GM13976 (cell line): ENCODE measurements at regions not wholly inside any gene's neighbourhood (a gene's known extent, or its start where the extent isn't known, plus 50 kb on each side); places are given as distances from the start of the nearest gene placed in this dataset.

Source experiments
- DNase-seq: peaks from one replicate; pipeline ENCODE4 v3.0.0; 2012; ENCODE audit warnings: low spot score
- in situ Hi-C: fragments of 300-500 bp; cut with MboI; formaldehyde crosslinking; loops from one replicate; pipeline ENCODE4 v1.12.0; 2022; ENCODE audit warnings: low sequenced_read_pairs, mixed read lengths, inconsistent platforms; ENCODE audit not compliant: unreplicated experiment
- TF ChIP-seq, protein P1 (sequence below): IDR thresholded peaks from 2 replicates; pipeline ENCODE4 v1.5.1; 2012; ENCODE audit warnings: borderline replicate concordance, mild to moderate bottlenecking; ENCODE audit not compliant: insufficient read depth; ENCODE audit errors: extremely low read depth, missing control alignments, control extremely low read depth

- TF ChIP-seq, protein P1, sequence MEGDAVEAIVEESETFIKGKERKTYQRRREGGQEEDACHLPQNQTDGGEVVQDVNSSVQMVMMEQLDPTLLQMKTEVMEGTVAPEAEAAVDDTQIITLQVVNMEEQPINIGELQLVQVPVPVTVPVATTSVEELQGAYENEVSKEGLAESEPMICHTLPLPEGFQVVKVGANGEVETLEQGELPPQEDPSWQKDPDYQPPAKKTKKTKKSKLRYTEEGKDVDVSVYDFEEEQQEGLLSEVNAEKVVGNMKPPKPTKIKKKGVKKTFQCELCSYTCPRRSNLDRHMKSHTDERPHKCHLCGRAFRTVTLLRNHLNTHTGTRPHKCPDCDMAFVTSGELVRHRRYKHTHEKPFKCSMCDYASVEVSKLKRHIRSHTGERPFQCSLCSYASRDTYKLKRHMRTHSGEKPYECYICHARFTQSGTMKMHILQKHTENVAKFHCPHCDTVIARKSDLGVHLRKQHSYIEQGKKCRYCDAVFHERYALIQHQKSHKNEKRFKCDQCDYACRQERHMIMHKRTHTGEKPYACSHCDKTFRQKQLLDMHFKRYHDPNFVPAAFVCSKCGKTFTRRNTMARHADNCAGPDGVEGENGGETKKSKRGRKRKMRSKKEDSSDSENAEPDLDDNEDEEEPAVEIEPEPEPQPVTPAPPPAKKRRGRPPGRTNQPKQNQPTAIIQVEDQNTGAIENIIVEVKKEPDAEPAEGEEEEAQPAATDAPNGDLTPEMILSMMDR = no peak
- no peak for DNase-seq
- in situ Hi-C loops = no loop called here
Observed at GRCh38 chr10:123479640-123480039, 186.5 kb upstream of the GPR26 start.

DNA sequence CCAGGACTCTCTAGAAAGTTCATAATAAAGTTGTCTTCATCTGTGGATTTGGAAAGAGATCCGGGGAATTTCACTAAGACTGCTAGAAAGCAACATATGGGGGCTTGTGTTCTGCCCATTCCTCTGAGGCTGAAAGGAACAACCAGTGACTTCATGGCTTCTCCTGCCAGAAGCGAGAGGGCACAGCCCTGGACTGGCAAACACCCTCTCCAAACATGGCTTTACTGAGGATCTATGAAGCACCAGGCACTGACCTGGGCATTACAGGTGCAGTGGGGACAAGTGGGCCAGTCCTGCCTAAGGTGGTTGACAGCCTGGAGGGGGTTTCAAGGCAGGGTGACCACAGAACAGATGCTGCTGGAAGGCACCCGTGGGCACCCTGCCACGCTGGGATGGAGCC lies 185.8 kb upstream of the GPR26 start:
- in situ Hi-C loops = no loop called here
- no peak for DNase-seq
- TF ChIP-seq, protein P1 = no peak

GRCh38 chr10:123480845-123481244 lies 185.3 kb upstream of the GPR26 start:
- in situ Hi-C loops = no loop called here

DNA sequence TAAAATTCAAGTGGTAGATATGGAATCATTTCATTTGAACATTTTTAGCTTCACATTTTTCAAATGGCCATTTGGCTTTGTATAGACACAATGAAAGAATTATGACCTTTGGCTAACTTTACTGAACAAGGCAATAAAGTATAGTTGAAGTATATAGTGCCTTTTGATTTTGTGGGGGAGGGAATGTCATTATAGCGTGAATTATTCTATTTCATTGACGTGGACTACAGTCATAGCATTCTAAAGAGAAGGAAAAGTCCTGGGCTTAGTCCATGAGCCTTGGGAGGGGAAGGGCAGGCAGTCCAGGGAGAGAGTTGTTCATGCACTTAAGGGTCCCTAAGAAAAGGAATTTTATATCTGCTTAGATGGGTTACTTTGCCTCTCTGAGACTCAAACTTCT lies 181.4 kb upstream of the GPR26 start:
- in situ Hi-C loops = no loop called here
- no peak for DNase-seq
- TF ChIP-seq, protein P1 = no peak

More at GRCh38 chr10:123480845-123481244, 185.3 kb upstream of the GPR26 start:
- TF ChIP-seq, protein P1 = no peak
- DNase-seq = no peak

DNA sequence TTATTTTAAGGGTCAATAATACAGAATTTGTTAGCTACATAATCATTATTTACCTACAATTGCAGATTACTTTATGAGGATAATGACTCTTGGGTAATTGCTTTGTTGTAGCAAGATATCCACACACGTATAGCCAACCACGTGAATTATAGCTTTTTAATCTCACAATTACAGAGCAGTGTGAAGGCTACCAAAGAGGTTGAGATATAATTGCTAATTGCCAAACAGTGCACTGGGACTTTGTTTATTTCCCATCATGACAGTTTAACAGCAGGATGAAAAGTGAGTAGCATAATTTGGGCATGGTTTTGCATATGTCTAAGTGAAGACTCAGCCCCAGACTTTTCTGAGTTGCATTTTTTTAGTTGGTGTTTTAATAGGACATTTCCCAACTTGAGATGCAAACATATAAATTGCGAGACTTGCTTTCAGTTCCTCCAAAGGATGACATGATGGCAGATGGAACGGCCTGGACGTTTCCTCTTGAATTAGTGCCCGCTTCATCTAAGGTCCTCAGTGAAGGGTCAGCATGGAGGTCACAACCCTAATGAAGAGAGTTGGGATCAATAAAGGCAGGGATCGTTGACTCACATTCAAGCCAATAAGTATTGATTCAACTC lies 180.7 kb upstream of the GPR26 start:
- in situ Hi-C loops = no loop called here
- DNase-seq = no peak
- TF ChIP-seq, protein P1 = no peak

GRCh38 chr10:123488436-123488835 lies 177.7 kb upstream of the GPR26 start:
- TF ChIP-seq, protein P1 = no peak
- DNase-seq = no peak
- in situ Hi-C loops = no loop called here
